ENCODE measurements at regions not wholly inside any gene's neighbourhood (a gene's known extent, or its start where the extent isn't known, plus 50 kb on each side); places are given as distances from the start of the nearest gene placed in this dataset.
"Not testable (repeated sequence)": the region's sequence is repeated elsewhere in the genome, so short reads cannot be mapped to it uniquely, and the experiment has no call there.

DNA sequence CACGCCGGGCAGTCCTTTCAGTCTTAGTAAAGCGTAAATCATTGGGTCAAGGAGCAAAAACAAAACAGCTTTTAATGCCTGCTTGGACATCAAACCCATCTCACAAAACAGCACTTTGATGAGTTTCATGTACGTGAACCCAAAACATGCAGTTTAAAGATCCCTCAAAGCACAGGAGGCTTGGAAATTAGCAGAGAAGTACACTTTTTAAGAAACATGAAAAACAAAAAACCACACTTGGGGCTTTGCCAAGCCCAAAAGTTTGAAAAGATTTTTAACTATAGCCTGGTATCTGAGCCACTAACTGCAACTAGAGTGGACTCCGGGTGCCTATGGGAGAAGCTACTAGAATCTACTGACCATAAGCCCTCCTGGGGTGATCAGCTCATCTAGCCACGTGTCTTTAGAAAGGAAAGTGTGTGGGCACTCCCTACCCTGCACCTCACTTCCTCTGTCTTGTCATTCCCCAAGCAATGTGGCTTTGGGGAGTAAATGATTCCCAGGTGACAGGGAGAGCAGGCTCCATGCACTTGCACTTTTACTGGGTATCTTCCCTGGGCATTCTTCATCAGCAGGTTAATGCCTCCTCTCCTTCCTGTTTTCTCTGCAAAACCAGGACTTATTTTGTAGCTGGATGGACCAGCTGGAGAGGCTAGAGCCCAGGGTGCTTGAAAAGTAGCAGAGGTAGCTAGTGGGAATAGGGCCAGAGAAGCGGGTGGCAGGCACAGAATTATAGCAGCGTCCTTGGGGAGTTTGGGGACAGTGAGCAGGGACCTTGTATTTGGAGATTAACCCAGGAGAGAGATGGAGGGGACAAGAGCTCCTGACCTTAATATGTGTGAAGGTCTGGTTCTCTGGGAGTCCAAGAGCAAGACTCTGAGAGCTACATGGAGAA lies 339.3 kb downstream of the BCL11B start:
- no peak overlapping the region for H3K4me3 ChIP-seq (ENCODE audit: low read depth, low read length)
- no peak for TF ChIP-seq POLR2A (IDR thresholded peaks at IDR 0.05; ENCODE audit: extremely low read depth, insufficient read length)
- TF ChIP-seq, protein P1, sequence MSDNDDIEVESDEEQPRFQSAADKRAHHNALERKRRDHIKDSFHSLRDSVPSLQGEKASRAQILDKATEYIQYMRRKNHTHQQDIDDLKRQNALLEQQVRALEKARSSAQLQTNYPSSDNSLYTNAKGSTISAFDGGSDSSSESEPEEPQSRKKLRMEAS (IDR thresholded peaks at IDR 0.05; ENCODE audit: low read depth, low read length) = peak; percentile 19; the same call in 1 of the 2 replicates
- DNase-seq (ENCODE audit: low read depth) = no peak

DNA sequence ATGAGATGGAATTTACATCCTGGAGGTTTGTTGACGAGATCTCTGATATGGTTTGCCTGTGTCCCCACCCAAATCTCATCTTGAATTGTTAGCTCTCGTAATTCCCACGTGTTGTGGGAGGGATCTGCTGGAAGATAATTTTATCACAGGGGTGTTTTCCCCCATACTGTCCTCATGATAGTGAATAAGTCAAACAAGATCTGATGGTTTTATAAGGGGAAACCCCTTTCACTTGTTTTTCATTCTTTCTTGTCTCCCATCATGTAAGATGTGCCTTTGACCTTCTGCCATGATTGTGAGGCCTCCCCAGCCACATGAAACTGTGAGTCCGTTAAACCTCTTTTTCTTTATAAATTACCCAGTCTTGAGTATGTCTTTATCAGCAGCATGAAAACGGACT lies 337.4 kb downstream of the BCL11B start:
- DNase-seq (ENCODE audit: low read depth); H3K4me3 ChIP-seq (ENCODE audit: low read depth, low read length): not testable (repeated sequence)

DNA sequence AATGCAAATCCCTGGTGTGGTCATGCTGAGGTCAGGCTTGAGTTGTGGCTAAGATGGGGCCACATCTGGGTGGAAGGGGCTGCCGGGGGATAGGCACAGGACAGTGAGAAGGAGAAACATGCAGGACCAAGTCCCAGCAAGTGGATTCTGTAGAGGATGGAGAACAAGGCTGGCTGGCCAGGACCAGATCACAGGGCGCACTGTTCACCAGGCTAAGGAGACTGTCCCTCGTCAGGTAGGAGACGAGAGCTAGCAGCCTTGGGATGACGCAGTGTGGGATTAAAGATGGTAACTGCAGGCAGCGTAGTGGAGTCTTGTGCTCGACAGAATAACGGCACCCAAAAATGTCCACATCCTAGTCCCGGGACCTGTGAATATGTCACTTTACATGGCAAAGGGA lies 336.1 kb downstream of the BCL11B start:
- no peak for DNase-seq (ENCODE audit: low read depth)
- no peak overlapping the region for H3K4me3 ChIP-seq (ENCODE audit: low read depth, low read length)
- TF ChIP-seq MYC (IDR thresholded peaks at IDR 0.05; ENCODE audit: low read depth, low read length) (no peak), POLR2A (IDR thresholded peaks at IDR 0.05; ENCODE audit: extremely low read depth, insufficient read length) (no peak)
- TF ChIP-seq, protein P1 (IDR thresholded peaks at IDR 0.05; ENCODE audit: low read depth, low read length) = no peak
- TF ChIP-seq, protein P2, sequence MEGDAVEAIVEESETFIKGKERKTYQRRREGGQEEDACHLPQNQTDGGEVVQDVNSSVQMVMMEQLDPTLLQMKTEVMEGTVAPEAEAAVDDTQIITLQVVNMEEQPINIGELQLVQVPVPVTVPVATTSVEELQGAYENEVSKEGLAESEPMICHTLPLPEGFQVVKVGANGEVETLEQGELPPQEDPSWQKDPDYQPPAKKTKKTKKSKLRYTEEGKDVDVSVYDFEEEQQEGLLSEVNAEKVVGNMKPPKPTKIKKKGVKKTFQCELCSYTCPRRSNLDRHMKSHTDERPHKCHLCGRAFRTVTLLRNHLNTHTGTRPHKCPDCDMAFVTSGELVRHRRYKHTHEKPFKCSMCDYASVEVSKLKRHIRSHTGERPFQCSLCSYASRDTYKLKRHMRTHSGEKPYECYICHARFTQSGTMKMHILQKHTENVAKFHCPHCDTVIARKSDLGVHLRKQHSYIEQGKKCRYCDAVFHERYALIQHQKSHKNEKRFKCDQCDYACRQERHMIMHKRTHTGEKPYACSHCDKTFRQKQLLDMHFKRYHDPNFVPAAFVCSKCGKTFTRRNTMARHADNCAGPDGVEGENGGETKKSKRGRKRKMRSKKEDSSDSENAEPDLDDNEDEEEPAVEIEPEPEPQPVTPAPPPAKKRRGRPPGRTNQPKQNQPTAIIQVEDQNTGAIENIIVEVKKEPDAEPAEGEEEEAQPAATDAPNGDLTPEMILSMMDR (IDR thresholded peaks at IDR 0.05; ENCODE audit: low read depth, low read length) = no peak

DNA sequence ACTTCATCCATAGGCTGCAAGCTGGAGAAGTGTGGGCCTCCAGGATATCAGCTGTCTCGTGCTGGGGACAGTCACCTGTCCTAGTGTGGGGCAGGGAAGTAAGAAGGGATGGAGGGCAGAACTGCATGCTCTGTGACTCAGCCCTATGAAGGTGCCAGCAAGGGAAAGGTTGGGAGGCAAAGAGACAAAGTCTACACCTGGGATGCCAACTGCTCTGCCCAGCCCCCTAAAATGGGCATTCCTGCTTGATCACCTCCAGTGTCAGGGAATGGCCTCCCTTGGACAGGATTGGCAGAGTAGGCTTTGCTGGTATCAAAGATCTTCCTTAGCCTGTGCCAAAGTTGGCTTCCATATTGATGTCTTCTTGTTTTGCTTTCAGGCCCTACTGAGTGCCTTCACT lies 335.0 kb downstream of the BCL11B start:
- TF ChIP-seq, protein P1 (IDR thresholded peaks at IDR 0.05; ENCODE audit: low read depth, low read length) = no peak
- TF ChIP-seq, protein P2 (IDR thresholded peaks at IDR 0.05; ENCODE audit: low read depth, low read length) = no peak
- TF ChIP-seq POLR2A (IDR thresholded peaks at IDR 0.05; ENCODE audit: extremely low read depth, insufficient read length) (no peak), MYC (IDR thresholded peaks at IDR 0.05; ENCODE audit: low read depth, low read length) (no peak)
- H3K4me3 ChIP-seq (ENCODE audit: low read depth, low read length) = no peak overlapping the region

DNA sequence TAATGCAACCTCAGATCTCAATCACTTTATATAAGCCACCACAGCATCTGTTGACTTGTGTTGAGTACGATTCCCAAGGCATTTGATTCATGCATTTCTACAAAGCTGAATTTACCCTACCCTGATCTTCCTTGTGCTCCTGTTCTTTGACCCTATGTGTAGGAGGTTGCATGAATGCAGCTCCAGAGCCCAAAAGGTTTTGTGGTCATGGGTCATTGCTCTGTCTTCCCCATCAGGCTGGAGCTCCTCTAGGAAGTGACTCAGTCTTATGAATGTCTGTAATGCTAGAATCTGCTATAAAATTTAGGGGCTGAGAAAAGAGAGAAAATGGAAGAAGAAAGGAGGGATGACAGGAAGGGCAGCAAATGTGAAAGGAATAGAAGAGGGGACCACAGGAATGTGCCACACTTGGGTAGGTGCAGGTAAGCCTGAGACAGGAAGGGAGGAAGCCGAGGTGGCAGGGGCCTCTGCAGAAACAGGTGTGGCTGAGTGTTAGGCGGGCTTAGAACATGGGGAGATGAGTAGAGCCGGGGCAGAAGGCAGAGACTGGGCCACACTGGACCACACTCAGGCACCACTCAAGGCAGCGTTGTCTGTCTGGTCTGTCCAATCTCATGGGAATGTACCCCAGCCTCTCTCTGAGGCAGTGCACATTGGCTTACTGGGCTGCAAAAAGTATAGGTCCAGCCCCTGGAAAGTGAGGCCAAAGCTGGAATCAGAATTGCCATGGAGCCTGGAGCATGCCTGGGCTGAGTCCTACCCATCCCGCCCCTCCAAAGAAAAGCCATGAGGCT lies 334.1 kb downstream of the BCL11B start:
- H3K4me3 ChIP-seq (ENCODE audit: low read depth, low read length) = no peak overlapping the region
- peak; percentile 60 for DNase-seq (ENCODE audit: low read depth)
- TF ChIP-seq, protein P1 (IDR thresholded peaks at IDR 0.05; ENCODE audit: low read depth, low read length) = no peak

More for the DNA sequence above, 335.0 kb downstream of the BCL11B start:
- no peak for DNase-seq (ENCODE audit: low read depth)

DNA sequence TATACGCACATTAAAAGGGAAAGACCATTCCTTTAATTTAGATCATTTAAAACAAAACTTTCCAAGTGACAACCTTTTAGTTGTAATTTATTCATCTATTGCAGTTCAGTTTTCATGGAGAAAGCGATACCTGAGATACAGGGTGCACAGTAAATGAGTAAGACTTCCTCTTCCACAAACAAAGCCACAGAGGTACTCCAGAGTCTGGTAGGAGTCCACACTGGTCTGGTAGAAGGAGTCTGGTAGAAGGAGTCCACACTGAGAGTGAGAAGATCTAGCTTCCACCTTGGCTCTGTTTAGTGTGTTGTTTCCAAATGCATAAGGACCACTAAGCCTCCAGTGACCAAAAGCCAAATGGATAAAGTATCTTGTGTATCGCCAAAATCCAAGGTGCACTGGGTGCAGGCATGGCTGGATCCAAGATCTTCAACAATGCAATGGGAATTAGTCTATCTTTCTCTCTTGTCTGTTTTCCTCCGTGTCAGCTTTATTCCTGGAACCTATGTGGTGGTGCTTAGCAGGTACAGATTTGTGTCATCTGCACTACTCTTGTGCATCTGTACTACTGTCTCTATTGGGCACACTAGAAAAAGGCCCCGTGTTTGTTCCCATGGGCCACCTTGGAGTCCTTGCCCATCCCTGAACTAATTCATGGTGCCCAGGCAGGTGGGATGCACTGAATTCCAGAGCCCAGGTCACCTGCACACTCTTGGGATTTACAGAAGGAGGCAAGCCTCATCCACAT lies 331.1 kb downstream of the BCL11B start:
- no peak overlapping the region for H3K4me3 ChIP-seq (ENCODE audit: low read depth, low read length)
- TF ChIP-seq, protein P1 (IDR thresholded peaks at IDR 0.05; ENCODE audit: low read depth, low read length) = no peak
- TF ChIP-seq POLR2A (IDR thresholded peaks at IDR 0.05; ENCODE audit: extremely low read depth, insufficient read length) (no peak), MYC (IDR thresholded peaks at IDR 0.05; ENCODE audit: low read depth, low read length) (no peak)
- TF ChIP-seq, protein P2 (IDR thresholded peaks at IDR 0.05; ENCODE audit: low read depth, low read length) = no peak
- no peak for DNase-seq (ENCODE audit: low read depth)

Data from NB4 (cell line).